SK-N-SH treated with all-trans-retinoic acid at 6 μM for 48 hours (cell line): ENCODE measurements at regions not wholly inside any gene's neighbourhood (a gene's known extent, or its start where the extent isn't known, plus 50 kb on each side); places are given as distances from the start of the nearest gene placed in this dataset.

Experiments
- ATAC-seq: fragments of 200-7000 bp; cut with Tn5 transposase; 3 replicates; pipeline ENCODE4 v1.9.1; 2020; ENCODE audit warnings: mild to moderate bottlenecking, moderate library complexity
- BACH2 ChIP-seq: fragments of 250-450 bp; sonication (Bioruptor Pico); IDR thresholded peaks from 2 replicates; pipeline ENCODE4 v1.9.0; 2021; ENCODE audit warnings: mild to moderate bottlenecking, borderline replicate concordance
- CREB5 ChIP-seq: fragments of 250-450 bp; sonication (Bioruptor Pico); IDR thresholded peaks from 2 replicates; pipeline ENCODE4 v1.5.1; 2020; ENCODE audit warnings: low read depth, mild to moderate bottlenecking, moderate library complexity
- CSRNP3 ChIP-seq: fragments of 250-450 bp; sonication (Bioruptor Pico); IDR thresholded peaks from 2 replicates; pipeline ENCODE4 v1.5.1; 2021; ENCODE audit warnings: mild to moderate bottlenecking, moderate library complexity
- ESRRG ChIP-seq: fragments of 250-450 bp; sonication (Bioruptor Pico); IDR thresholded peaks from 2 replicates; pipeline ENCODE4 v1.6.1; 2021; ENCODE audit warnings: mild to moderate bottlenecking
- GLIS3 ChIP-seq: fragments of 250-450 bp; sonication (Bioruptor Pico); IDR thresholded peaks from 2 replicates; pipeline ENCODE4 v1.5.0; 2020; ENCODE audit warnings: mild to moderate bottlenecking, moderate library complexity
- ISL1 ChIP-seq: fragments of 250-450 bp; sonication (Bioruptor Pico); IDR thresholded peaks from 2 replicates; pipeline ENCODE4 v2.1.2; 2022; ENCODE audit warnings: mild to moderate bottlenecking, moderate library complexity
- OSR1 ChIP-seq: fragments of 250-450 bp; sonication (Bioruptor Pico); IDR thresholded peaks from 2 replicates; pipeline ENCODE4 v1.8.0; 2022; ENCODE audit warnings: moderate library complexity, mild to moderate bottlenecking, inconsistent platforms
- PATZ1 ChIP-seq: fragments of 250-450 bp; sonication (Bioruptor Pico); IDR thresholded peaks from 2 replicates; pipeline ENCODE4 v1.8.0; 2020; ENCODE audit warnings: mild to moderate bottlenecking, moderate library complexity, borderline replicate concordance
- POU6F1 ChIP-seq: fragments of 250-450 bp; sonication (Bioruptor Pico); IDR thresholded peaks from 2 replicates; pipeline ENCODE4 v1.8.0; 2021; ENCODE audit warnings: low read depth, mild to moderate bottlenecking, moderate library complexity, borderline replicate concordance
- PPARA ChIP-seq: fragments of 250-450 bp; sonication (Bioruptor Pico); IDR thresholded peaks from 2 replicates; pipeline ENCODE4 v1.5.0; 2020; ENCODE audit warnings: mild to moderate bottlenecking, borderline replicate concordance
- RARB ChIP-seq: fragments of 250-450 bp; sonication (Bioruptor Pico); IDR thresholded peaks from 2 replicates; pipeline ENCODE4 v1.8.0; 2021; ENCODE audit warnings: mild to moderate bottlenecking, moderate library complexity
- SNAI2 ChIP-seq: fragments of 250-450 bp; sonication (Bioruptor Pico); IDR thresholded peaks from 2 replicates; pipeline ENCODE4 v1.5.0; 2020; ENCODE audit warnings: mild to moderate bottlenecking, moderate library complexity
- TCF4 ChIP-seq: fragments of 250-450 bp; sonication (Bioruptor Pico); IDR thresholded peaks from 2 replicates; pipeline ENCODE4 v1.8.0; 2021; ENCODE audit warnings: mild to moderate bottlenecking, moderate library complexity, borderline replicate concordance
- TSHZ2 ChIP-seq: fragments of 250-450 bp; sonication (Bioruptor Pico); IDR thresholded peaks from 2 replicates; pipeline ENCODE4 v1.5.0; 2020; ENCODE audit warnings: mild to moderate bottlenecking, moderate library complexity
- ZC3H10 ChIP-seq: fragments of 250-450 bp; sonication (Bioruptor Pico); IDR thresholded peaks from 2 replicates; pipeline ENCODE4 v1.5.1; 2021; ENCODE audit warnings: mild to moderate bottlenecking, moderate library complexity
- ZFP3 ChIP-seq: fragments of 250-450 bp; sonication (Bioruptor Pico); IDR thresholded peaks from 2 replicates; pipeline ENCODE4 v1.5.0; 2020; ENCODE audit warnings: mild to moderate bottlenecking, moderate library complexity
- ZNF70 ChIP-seq: fragments of 450-650 bp; formaldehyde crosslinking; IDR thresholded peaks from 2 replicates; pipeline ENCODE4 v1.5.0; 2020; ENCODE audit warnings: mild to moderate bottlenecking, moderate library complexity
- ZNF8 ChIP-seq: fragments of 450-650 bp; formaldehyde crosslinking; IDR thresholded peaks from 2 replicates; pipeline ENCODE4 v1.5.0; 2020; ENCODE audit warnings: mild to moderate bottlenecking, moderate library complexity

GRCh38 chr13:80663788-80664187, 322.9 kb upstream of the SPRY2 start:
- TF ChIP-seq GLIS3 (CRISPR knock-in tag) (no peak), ISL1 (CRISPR knock-in tag) (no peak), OSR1 (CRISPR knock-in tag) (no peak), ZNF8 (no peak), CSRNP3 (CRISPR knock-in tag) (no peak)
- no peak for ATAC-seq

GRCh38 chr13:80658705-80659104, 317.8 kb upstream of the SPRY2 start:
- no peak for ATAC-seq

GRCh38 chr13:80656512-80656904, 315.6 kb upstream of the SPRY2 start:
- TF ChIP-seq OSR1 (CRISPR knock-in tag) (no peak), ZC3H10 (CRISPR knock-in tag) (no peak), ZNF70 (CRISPR knock-in tag) (no peak), PATZ1 (no peak), TCF4 (CRISPR knock-in tag) (no peak), PPARA (CRISPR knock-in tag) (no peak), RARB (CRISPR knock-in tag) (no peak), BACH2 (CRISPR knock-in tag) (no peak), ESRRG (CRISPR knock-in tag) (no peak), ISL1 (CRISPR knock-in tag) (no peak), POU6F1 (CRISPR knock-in tag) (no peak), CSRNP3 (CRISPR knock-in tag) (no peak), ZNF8 (no peak)
- no peak for ATAC-seq

More at GRCh38 chr13:80658705-80659104, 317.8 kb upstream of the SPRY2 start:
- no peak for TF ChIP-seq PPARA (CRISPR knock-in tag)
- TF ChIP-seq ZFP3 (CRISPR knock-in tag), result no peak
- TF ChIP-seq TSHZ2, result no peak
- TF ChIP-seq BACH2 (CRISPR knock-in tag), result no peak
- TF ChIP-seq CREB5 (CRISPR knock-in tag), result no peak
- no peak for TF ChIP-seq SNAI2
- TF ChIP-seq GLIS3 (CRISPR knock-in tag), result no peak
- no peak for TF ChIP-seq OSR1 (CRISPR knock-in tag)
